PC-9 (cell line): ENCODE measurements at regions not wholly inside any gene's neighbourhood (a gene's known extent, or its start where the extent isn't known, plus 50 kb on each side); places are given as distances from the start of the nearest gene placed in this dataset.

Experiments used
- BruUV-seq: library from RNA; stranded (reverse); fragments of 400-500 nt; replicated peaks from 2 replicates; lab custom pipeline; 2021; lab: Mats Ljungman, UMichigan
- CTCF ChIA-PET: fragments of 300-600 bp; sonication (Branson Sonifier 250); formaldehyde crosslinking; loops from one replicate; lab custom pipeline; 2022; ENCODE audit warnings: antibody characterized with exemption; lab: Charles Lee
- POLR2A ChIA-PET: fragments of 300-600 bp; sonication (Branson Sonifier 250); formaldehyde crosslinking; loops from one replicate; lab custom pipeline; 2022; ENCODE audit warnings: antibody characterized with exemption; ENCODE audit not compliant: unreplicated experiment; lab: Charles Lee
- DNase-seq, 2 experiments: peaks; one replicate each; pipeline versions ENCODE4 v3.0.0 to v3.0.0-alpha.2; 2015 to 2022; ENCODE audit warnings: mixed read lengths in 1 of 2
- H2AFZ ChIP-seq: fragments of 200-600 bp; sonication (generic); 2 replicates; pipeline ENCODE4 v1.8.1; 2017; ENCODE audit warnings: antibody characterized with exemption
- H3F3A ChIP-seq: fragments of 200-600 bp; sonication (generic); 2 replicates; pipeline ENCODE4 v1.8.1; 2017; ENCODE audit warnings: antibody characterized with exemption, mild to moderate bottlenecking, low read depth; ENCODE audit not compliant: insufficient read depth
- H3K27ac ChIP-seq: fragments of 200-600 bp; sonication (generic); 2 replicates; pipeline ENCODE4 v1.6.1; 2016; ENCODE audit warnings: mixed run types
- H3K27me3 ChIP-seq: fragments of 200-600 bp; sonication (generic); 2 replicates; pipeline ENCODE4 v1.6.1; 2016; ENCODE audit warnings: low read depth, mixed run types; ENCODE audit not compliant: insufficient read depth
- H3K36me3 ChIP-seq: fragments of 200-600 bp; sonication (generic); 2 replicates; pipeline ENCODE4 v1.6.1; 2016; ENCODE audit warnings: low read depth, mixed run types
- H3K4me1 ChIP-seq: fragments of 200-600 bp; sonication (generic); replicated peaks from 2 replicates; pipeline ENCODE4 v1.6.1; 2016; ENCODE audit warnings: mixed run types; ENCODE audit not compliant: insufficient read depth
- H3K4me2 ChIP-seq: fragments of 200-600 bp; sonication (generic); 2 replicates; pipeline ENCODE4 v1.6.1; 2017; ENCODE audit warnings: mixed run types
- H3K4me3 ChIP-seq: fragments of 200-600 bp; sonication (generic); 2 replicates; pipeline ENCODE4 v1.6.1; 2016; ENCODE audit warnings: mixed run types
- H3K79me2 ChIP-seq: fragments of 200-600 bp; sonication (generic); 2 replicates; pipeline ENCODE4 v1.6.1; 2017; ENCODE audit warnings: low read depth, mixed run types
- H3K9me2 ChIP-seq: fragments of 200-600 bp; sonication (generic); 2 replicates; pipeline ENCODE4 v1.8.1; 2017; ENCODE audit warnings: mild to moderate bottlenecking; ENCODE audit not compliant: insufficient read depth
- H3K9me3 ChIP-seq: fragments of 200-600 bp; sonication (generic); 2 replicates; pipeline ENCODE4 v1.8.1; 2016; ENCODE audit warnings: low read depth; ENCODE audit not compliant: insufficient read depth
- H4K20me1 ChIP-seq: fragments of 200-600 bp; sonication (generic); 2 replicates; pipeline ENCODE4 v1.8.1; 2017; ENCODE audit not compliant: insufficient read depth
- EZH2 ChIP-seq: fragments of 200-600 bp; sonication (generic); IDR thresholded peaks from 2 replicates; pipeline ENCODE4 v1.8.0; 2017; ENCODE audit warnings: antibody characterized with exemption, low read depth
- intact Hi-C: fragments of 100-400 bp; cut with micrococcal nuclease; formaldehyde crosslinking; loops from one replicate; pipeline ENCODE4 v1.10.0; 2022; ENCODE audit not compliant: unreplicated experiment
- TF ChIP-seq, protein P1 (sequence below): fragments of 200-600 bp; sonication (generic); conservative IDR thresholded peaks from 2 replicates; pipeline ENCODE4 v1.6.1; 2017; ENCODE audit warnings: mixed run types, antibody characterized with exemption, mild to moderate bottlenecking, moderate library complexity

GRCh38 chr15:37359101-37359892 lies 258.9 kb upstream of the MEIS2 start:
- Histone ChIP-seq H3K9me3 (no peaks in the 10 kb centered on the region), H3K4me3 (no peak overlapping the region), H3K79me2 (no peaks in the 10 kb centered on the region), H3F3A (no peaks in the 10 kb centered on the region), H3K27me3 (no peaks in the 10 kb centered on the region), H3K27ac (no peak overlapping the region), H3K36me3 (no peaks in the 10 kb centered on the region), H3K9me2 (no peaks in the 10 kb centered on the region), H2AFZ (no peak overlapping the region), H4K20me1 (no peaks in the 10 kb centered on the region), H3K4me1 (no peaks in the 10 kb centered on the region), H3K4me2 (no peak overlapping the region)
- CTCF ChIA-PET: no interaction called here
- POLR2A ChIA-PET: no interaction called here
- TF ChIP-seq, protein P1, sequence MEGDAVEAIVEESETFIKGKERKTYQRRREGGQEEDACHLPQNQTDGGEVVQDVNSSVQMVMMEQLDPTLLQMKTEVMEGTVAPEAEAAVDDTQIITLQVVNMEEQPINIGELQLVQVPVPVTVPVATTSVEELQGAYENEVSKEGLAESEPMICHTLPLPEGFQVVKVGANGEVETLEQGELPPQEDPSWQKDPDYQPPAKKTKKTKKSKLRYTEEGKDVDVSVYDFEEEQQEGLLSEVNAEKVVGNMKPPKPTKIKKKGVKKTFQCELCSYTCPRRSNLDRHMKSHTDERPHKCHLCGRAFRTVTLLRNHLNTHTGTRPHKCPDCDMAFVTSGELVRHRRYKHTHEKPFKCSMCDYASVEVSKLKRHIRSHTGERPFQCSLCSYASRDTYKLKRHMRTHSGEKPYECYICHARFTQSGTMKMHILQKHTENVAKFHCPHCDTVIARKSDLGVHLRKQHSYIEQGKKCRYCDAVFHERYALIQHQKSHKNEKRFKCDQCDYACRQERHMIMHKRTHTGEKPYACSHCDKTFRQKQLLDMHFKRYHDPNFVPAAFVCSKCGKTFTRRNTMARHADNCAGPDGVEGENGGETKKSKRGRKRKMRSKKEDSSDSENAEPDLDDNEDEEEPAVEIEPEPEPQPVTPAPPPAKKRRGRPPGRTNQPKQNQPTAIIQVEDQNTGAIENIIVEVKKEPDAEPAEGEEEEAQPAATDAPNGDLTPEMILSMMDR: no peak
- TF ChIP-seq EZH2: no peak
- intact Hi-C loops: no loop called here
- DNase-seq: no peak
- BruUV-seq: no TSS peak

DNA sequence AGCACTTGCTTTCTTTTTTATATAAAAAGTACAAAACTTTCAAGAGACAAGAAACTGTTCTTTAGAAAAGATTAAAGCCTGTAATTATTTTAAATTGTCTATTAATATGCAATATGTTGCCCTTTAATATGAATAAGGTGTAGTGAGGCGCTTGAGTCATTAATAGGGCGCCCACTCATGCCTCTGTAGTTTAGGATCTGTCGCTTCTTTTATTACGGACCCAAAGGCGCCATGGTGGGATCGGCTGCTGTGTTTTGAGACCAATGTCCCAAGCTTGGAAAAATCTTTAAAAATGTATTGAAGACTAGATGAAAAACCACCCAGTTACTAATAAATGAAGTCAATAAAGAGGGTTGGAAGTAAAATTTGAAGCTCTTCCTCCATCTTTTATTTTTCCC lies 259.5 kb upstream of the MEIS2 start:
- no peaks in the 10 kb centered on the region for H3K36me3 ChIP-seq
- no peak overlapping the region for H2AFZ ChIP-seq
- BruUV-seq: no TSS peak
- ChIA-PET POLR2A (no interaction called here), CTCF (no interaction called here)
- no peak overlapping the region for H3K4me2 ChIP-seq
- H3K4me3 ChIP-seq: no peak overlapping the region
- no peaks in the 10 kb centered on the region for H3K79me2 ChIP-seq
- no peaks in the 10 kb centered on the region for H3K9me3 ChIP-seq
- intact Hi-C loops: no loop called here
- H3K27ac ChIP-seq: no peak overlapping the region
- no peaks in the 10 kb centered on the region for H3F3A ChIP-seq
- H3K9me2 ChIP-seq: no peaks in the 10 kb centered on the region
- no peaks in the 10 kb centered on the region for H3K4me1 ChIP-seq
- no peaks in the 10 kb centered on the region for H4K20me1 ChIP-seq
- TF ChIP-seq, protein P1: no peak
- TF ChIP-seq EZH2: no peak
- no peak for DNase-seq
- no peaks in the 10 kb centered on the region for H3K27me3 ChIP-seq

DNA sequence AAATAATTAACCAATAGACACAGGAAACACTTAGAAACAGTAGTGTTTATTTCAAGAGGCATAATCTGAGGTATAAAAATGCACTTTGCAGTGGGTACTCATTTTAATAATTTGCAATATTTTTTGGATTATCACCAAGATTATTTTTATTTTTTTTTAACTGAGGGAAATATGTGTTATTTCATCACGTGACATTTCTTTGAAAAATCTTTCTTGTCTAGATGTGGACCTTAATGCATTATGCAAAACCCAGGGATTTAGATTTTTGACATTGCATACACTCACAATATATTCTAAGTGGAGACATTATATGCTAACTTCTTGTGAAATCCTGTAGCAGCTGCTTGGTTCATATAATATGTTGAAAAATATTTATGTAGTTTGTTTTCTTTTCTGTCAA lies 260.4 kb upstream of the MEIS2 start:
- no peaks in the 10 kb centered on the region for H4K20me1 ChIP-seq
- H3K36me3 ChIP-seq: no peaks in the 10 kb centered on the region
- no peak overlapping the region for H2AFZ ChIP-seq
- H3K27ac ChIP-seq: no peak overlapping the region
- no peaks in the 10 kb centered on the region for H3K79me2 ChIP-seq
- no peak for TF ChIP-seq EZH2
- TF ChIP-seq, protein P1: no peak
- H3F3A ChIP-seq: no peaks in the 10 kb centered on the region
- intact Hi-C loops: no loop called here
- no peak for DNase-seq
- ChIA-PET CTCF (no interaction called here), POLR2A (no interaction called here)
- no peaks in the 10 kb centered on the region for H3K27me3 ChIP-seq
- H3K9me3 ChIP-seq: no peaks in the 10 kb centered on the region
- H3K9me2 ChIP-seq: no peaks in the 10 kb centered on the region
- BruUV-seq: no TSS peak
- H3K4me3 ChIP-seq: no peak overlapping the region
- H3K4me2 ChIP-seq: no peak overlapping the region
- no peaks in the 10 kb centered on the region for H3K4me1 ChIP-seq
